Activated CD4-positive, alpha-beta T cell treated with anti-CD3 and anti-CD28 coated beads for 48 hours (primary cell): ENCODE measurements at regions not wholly inside any gene's neighbourhood (a gene's known extent, or its start where the extent isn't known, plus 50 kb on each side); places are given as distances from the start of the nearest gene placed in this dataset.
"Not testable (repeated sequence)": the region's sequence is repeated elsewhere in the genome, so short reads cannot be mapped to it uniquely, and the experiment has no call there.

Experiments
- DNase-seq: peaks from one replicate; pipeline ENCODE4 v3.0.0-alpha.2; 2020

DNA sequence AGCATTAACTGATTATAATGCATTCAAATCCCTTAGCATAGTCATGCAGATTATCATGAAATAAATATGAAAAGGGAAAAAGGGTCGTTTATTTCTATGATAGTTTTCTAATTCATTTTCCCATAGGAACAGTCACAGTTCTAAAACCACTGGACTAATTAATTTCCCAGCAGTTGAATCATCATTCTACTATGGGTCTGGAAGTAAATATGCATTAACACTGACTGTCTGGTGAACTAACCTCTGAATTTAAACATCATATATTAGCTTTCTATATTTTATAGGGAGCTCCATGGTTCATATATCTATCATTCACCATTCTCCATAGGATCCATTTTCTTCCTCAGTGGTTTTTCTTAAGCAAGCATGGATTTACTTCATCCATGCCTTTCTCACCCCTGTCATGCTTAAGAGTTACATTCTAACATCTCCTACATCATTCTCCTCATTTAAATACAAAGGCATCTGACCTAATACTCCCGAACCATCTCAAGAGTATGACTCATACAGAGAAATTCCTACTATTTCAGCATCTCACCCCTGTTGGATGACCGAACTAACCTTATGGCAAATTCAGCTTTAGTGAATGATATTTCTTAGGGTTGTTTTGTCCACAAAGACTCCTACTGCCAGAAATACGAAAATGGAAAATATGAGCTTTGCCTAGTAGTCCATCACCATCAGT, 198.7 kb upstream of the ADAMTS3 start:
- no peak for DNase-seq

DNA sequence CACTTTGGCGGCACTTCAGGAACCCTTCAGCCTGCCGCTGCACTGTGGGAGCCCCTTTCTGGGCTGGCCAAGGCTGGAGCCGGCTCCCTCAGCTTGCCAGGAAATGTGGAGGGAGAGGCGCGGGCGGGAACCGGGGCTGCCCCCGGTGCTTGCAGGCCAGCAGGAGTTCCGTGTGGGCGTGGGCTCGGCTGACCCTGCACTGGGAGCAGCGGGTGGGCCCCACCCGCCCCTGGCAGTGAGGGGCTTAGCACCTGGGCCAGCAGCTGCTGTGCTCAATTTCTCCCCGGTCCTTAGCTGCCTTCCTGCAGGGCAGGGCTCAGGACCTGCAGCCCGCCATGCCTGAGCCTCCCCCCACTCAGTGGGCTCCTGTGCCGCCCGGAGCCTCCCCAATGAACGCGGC, 196.8 kb upstream of the ADAMTS3 start:
- not testable (repeated sequence) for DNase-seq

DNA sequence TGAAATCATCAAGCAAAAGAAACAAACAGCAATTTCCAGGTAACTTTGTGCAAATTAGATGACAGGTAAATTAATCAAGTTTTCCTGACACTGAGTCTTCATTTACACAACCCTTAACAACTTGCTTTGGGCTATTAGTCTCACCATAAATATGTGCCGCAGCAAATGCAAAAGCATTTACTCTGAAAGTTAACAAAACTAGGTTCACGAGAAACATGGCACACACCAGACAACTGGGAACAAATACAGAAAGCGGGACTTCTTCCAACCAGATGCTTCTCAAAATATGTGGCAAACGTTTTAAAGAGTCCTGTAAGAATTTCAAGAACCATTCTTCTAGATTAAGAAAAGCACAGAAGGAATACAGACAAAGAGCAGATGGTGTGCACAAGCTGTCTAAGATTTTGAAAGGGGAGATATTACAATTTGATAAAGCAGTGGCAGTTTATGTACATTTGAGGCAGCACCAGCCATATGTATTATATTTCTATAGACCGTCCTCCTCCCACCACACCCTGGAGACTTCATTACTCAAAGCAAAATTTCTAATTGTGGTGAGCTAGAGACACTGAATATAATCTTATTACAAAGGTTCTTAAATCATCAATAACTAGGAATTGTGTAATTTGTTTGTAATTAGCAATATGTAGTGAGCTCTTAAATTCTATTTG, 192.5 kb upstream of the ADAMTS3 start:
- DNase-seq: no peak

DNA sequence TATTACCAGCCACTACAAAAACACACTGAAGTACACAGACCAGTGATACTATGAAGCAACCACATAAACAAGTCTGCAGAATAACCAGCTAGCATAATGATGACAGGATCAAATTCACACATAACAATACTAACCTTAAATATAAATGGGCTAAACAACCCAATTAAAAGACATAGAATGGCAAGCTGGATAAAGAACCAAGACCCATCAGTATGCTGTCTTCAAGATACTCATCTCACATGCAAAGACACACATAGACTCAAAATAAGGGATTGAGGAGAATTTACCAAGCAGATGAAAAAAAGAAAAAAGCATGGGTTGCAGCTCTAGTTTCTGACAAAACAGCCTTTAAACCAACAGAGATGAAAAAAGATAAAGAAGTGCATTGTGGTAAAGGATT, 184.4 kb upstream of the ADAMTS3 start:
- DNase-seq: not testable (repeated sequence)

DNA sequence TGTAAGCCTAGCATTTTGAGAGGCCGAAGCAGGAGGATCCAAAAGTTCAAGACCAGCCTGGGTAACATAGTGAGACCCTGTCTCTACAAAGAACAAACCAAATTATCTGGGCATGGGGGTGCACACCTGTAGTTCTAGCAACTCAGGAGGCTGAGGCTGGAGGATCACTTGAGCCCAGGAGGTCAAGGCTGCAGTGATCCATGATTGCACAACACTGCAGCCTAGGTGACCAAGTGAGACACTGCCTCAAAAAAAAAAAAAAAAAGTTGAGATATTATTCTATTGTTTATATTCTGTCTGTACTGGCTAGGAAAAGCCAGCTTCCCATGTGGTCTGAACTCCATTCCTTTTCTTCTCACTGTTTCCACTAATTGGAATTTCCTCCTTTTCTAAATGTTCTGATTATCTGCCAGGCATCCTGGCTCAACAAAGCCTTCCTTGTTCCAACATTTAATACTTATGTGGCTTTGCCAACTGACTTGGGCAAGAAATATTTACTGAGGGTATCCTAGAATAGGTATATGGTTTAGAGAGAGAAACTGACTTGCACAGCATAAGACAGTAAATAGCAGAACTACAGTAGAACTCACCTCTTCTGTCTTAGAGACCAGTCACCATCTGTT, 175.2 kb upstream of the ADAMTS3 start:
- no peak for DNase-seq

DNA sequence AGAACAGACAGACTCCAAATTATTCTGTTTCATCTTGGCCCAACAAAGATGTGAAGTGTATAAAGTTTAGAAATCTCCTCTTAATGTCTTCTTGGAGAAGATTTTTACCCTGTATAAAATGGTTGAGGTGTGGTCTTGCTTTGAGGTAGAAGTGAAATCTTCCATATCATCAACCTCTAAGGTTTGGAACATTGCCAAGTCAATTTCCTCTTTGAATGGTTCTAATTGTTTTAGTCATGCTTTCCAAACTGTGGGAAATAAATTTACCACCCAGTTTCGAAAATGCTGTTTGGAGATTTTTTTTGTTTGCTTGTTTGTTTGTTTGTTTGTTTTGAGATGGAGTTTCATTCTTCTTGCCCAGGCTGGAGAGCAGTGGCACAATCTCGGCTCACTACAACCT, 174.1 kb upstream of the ADAMTS3 start:
- DNase-seq: no peak

DNA sequence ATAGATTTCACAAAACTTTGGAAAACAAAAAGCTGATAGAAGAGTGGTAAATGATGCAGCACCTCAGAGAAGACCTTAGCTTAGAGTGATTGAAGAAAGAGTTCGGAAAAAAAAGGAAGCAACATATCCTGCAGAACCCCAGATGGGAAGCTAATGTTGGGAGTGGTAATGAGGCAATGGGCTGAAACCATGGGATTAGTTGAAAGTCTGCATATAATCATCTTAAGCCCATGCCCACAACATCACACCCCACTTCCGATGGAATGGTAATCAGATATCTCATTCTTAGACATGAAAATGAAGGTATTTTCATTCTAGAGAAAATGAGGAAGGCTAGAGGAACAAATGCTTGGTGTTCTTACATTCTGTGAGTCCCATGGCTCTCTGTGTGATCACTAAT, 146.3 kb upstream of the ADAMTS3 start:
- DNase-seq: no peak

DNA sequence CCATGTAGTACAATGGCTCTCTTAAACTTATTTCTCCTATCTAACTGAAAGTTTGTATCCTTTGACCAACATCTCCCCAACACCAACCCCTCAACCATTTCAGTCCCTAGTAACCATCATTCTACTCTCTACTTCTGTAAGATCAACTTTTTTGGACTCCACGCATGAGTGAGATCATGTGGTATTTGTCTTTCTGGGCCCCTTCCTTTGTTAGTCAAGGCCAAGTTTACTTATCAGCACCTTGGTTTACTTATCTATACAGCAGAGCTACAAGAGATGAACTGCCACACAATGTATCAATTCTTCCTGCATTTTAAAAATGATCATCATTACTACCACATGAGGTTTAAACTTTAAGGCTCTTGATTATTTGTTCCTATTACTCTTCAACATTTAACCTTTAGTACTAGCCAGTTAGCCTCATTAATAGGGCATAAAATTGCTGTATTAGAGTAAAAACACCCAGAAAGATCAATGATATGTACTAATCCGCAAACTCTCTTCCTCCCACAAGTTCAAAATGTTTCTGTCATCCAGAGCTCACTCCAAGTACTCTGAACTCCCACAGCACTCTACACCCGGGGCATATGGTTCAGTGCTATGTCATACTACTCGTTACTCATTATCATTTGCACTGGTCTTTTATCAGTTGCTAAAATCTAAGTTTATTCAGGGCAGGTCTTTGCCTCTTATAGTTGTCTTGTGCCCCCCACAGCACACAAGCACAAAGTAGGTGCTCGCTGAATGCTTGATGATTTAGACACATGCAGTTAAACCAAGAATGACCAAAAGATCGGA, 145.7 kb upstream of the ADAMTS3 start:
- DNase-seq: no peak

DNA sequence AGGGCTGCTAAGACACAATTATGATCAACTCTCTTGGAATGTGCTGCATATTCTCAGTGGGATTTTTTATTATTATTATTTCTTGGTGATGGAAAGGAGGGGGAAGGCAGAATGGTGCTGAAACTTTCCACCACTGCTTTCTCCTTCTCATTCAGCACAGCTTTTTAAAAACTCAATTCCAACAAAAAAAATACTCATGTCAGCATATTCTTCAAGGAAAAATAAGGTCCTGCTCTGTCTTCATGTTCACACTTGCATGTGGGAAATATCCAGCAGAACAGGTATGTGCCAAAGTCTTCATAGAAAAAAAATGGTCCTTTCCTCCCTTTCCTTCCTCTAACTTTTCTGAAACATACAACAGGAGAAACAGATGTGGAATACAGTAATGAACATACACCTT, 144.0 kb upstream of the ADAMTS3 start:
- DNase-seq: no peak

DNA sequence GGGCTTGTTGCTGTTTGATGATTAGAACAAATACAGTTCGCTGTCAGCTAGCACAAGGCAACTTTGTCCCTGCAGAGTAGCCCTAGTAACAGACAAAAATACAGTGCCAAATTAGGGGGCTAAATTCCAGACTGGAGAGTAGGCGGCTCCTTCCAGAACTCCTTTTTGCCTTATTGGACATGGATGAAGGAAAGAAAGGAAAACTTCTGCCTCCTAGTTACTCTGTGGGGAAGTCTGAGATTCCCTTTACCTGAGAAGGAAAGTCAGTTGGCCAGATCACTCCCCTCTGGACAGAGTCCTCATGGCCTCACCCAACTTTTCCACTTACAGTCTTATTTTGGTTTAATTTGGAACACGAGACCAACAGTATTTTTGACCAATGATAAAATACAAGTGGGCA, 140.5 kb upstream of the ADAMTS3 start:
- DNase-seq: no peak

DNA sequence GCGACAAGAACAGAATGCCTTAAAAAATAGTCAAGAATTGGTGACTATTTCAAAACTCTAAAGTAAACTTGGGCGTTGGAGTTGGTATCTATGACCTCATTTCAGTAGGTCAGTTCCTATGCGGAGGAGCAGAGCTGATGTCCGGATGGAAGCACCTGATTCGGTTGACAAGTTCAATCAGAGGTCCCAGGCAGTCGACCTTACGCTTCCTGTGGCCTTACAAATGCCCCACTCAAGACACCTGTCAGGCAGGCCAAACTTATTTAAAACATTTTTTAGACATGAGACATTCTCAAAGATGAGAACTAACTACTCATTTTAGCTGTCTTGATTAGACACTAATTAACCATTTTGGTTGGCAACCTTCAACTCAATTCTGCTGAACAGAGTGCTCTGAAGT, 137.7 kb upstream of the ADAMTS3 start:
- DNase-seq: no peak

DNA sequence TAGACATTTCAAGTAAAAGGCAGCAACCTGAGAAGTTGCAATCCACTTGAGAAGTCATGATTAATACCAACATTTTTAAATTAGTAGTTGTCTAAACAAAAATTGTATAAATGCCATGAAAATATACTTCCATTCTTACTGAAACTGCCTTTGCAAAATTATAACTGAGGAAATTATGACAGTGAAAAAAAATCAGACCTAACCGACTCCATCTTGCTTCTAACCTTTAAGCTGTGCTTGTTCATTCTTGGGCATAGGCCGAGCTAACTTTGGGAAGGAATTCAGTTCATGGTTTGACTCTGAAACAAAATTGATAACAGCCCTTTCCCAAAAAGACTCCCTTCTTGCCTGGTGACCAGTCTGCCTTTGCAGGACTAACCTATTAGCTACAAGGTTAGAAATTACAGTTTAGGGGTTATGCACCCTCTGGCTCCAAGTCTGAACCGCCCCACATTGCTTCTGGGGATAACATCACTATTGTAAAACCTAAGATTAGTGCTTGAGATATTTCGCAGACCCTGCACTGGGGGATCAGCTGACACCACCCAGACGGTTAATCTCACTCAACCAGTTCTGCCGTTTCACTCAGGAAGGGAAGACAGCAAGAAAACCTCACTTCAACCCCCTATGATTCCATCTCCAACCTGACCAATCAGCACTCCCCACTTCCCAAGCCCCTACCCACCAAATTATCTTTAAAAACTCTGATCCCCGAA, 136.1 kb upstream of the ADAMTS3 start:
- DNase-seq: not testable (repeated sequence)

DNA sequence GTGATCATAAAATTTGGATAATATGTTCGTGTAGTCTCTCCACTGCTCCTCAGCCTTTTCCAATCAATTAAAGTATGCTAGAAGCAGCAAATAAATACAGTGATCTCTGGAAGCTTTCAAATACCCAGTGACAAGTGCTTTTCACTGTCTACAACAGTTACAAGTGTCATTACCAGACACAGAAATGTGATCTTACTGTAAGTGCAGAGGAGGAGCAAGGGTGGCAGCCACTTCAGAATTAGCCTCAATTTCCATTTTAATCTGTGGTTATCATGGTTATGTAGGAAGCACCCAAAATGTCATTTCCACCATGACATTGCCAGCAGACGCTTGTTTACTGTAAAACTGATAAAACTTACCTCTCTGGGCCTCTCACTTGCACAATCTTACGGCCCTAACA, 133.9 kb upstream of the ADAMTS3 start:
- DNase-seq: no peak

DNA sequence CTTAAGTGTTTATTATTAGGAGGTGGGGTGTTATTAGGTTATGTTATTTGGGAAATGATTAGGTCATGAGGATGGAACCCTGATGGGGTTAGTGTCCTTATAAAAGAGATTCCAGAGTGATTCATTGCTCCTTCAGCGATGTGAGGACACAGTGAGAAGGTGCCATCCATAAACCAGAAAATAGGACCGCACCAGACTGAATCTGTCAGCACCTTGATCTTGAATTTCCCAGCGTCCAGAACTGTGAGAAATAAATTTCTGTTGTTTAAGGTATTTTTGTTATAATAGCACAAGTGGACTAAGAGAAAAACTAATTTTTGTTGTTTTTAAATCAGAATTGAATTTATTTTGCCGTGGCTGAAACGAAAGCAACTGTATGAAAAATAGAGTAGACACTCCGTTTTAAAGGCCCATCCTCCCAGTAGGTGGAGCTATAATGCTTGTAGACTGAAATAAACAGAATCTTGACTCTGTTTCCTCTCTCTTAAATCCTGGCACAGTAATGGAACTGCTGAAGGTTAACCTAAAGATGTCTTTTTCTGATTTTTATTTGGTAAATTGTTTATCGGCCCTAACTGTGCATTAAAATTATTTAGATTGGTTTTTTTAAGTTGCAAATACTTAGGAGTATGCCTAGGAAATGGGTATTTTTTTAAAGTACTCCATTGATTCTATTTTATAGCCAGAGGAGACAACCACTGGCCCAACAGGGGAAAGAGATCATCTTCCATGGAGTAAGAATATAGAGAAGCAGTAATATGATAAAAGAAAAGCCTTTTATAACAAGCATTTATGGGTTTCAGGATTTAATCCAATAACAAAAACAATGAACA, 133.2 kb upstream of the ADAMTS3 start:
- DNase-seq: peak; percentile 29

DNA sequence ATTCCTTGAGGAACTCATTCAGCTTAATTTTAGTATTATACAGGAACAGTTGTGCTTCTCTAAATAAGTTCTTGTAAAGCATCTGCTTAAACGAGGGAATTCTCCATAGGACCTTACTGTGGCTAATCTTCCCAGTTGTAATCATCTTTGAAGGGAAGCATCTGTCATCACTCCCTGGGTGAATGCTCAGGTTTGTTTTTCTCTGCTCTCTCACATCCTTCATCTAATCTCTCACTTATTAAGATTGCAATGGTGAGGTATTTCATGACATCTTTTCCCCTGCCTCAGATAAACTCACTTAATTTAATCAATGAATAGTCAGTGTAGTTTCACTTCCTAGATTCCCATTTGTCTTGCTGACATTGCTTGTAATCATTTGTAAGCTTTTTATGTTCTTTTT, 121.8 kb upstream of the ADAMTS3 start:
- DNase-seq: no peak

DNA sequence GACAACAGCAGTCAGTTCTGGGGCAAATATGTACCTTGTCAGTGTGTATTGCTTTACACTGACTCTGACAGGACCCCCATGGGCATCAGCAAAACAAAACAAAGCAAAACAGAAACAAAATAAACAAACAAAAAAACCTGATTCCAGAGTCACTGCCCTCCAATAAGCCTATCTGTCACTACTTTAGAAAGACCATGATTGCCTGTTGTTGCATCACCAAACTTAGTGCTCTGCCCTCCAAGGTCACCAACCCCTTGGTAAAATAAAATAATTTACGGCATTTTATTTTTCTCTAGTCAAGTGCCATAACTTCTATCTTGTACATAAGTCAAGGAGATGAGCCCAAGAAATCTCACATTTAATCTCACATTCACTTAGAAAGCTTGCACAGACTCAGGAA, 120.9 kb upstream of the ADAMTS3 start:
- DNase-seq: no peak

DNA sequence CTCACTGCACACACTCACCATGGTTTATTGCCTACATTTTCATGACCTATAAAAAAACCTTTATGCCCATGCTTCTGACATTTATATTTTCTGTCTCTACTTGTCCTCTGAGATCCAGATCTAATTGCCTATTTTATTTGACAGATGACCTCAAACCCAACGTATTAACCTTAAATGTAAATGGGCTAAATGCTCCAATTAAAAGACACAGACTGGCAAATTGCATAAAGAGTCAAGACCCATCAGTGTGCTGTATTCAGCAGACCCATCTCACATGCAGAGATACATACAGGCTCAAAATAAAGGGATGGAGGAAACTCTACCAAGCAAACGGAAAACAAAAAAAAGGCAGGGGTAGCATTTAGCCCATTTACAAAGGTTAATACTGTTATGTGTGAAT, 117.4 kb upstream of the ADAMTS3 start:
- not testable (repeated sequence) for DNase-seq

DNA sequence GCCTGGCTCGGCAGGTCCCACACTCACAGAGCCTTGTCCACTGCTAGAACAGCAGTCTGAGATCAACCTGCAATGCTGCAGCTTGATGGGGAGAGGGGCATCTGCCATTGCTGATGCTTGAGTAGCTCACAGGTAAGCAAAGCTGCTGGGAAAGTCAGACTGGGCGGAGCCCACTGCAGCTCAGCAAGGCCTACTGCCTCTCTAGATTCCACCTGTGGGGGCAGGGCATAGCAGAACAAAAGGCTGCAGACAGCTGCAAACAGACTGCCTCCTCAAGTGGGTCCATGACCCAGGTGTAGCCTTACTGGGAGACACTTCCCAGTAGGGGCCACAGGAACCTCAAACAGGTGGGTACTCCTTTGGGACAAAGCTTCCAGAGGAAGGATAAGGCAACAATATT, 110.6 kb upstream of the ADAMTS3 start:
- DNase-seq: no peak

DNA sequence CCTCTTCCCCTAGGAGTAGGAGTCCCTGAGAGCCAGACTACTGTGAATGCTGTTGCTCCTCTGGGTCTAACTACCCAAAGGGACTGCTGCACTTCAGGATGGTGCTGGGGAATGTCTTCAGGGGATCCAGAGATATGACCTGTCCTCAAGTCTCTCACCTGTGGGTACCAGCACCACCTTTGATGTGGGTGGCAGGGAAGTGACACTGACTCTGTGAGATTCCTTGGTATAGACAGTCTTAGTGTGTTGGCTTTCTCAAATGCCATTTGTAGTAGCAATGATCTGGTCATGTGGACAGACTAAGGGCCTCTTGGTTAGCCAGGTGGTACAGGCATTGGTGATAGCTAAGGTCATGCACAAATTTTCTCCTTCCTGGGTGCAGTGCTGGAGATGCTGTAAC, 108.9 kb upstream of the ADAMTS3 start:
- no peak for DNase-seq

DNA sequence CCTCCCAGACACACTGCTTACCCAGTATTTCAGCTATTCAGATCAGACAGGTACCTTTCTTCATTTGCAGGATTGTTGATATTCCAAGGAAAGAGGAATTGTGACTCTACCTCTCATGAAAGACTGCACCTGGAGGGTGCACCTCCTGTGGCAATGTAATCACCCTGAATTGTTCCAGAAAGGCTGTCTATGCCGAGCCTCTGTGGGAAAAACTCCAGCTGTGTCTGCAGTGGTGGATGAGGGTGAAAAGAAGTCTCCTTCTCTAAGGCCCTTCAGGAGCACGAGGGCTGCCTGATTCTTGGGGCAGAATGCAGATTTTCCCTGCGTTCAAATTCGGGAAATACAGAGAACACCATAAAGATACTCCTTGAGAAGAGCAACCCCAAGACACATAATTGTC, 108.2 kb upstream of the ADAMTS3 start:
- DNase-seq: no peak

DNA sequence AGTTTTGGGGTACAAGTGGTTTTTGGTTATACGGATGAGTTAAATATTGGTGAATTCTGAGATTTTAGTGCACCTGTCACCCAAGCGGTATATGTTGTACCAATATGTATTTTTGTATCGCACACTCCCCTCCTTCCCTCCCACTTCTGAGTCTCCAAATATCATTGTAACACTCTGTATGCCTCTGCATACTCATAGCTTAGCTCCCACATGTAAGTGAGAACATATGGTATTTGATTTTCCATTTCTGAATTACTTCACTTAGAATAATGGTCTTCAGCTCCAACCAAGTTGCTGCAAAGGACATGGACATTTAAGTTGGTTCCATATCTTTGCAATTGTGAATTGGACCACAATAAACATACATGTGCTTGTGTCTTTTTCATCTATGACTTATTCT, 103.0 kb upstream of the ADAMTS3 start:
- DNase-seq: no peak

DNA sequence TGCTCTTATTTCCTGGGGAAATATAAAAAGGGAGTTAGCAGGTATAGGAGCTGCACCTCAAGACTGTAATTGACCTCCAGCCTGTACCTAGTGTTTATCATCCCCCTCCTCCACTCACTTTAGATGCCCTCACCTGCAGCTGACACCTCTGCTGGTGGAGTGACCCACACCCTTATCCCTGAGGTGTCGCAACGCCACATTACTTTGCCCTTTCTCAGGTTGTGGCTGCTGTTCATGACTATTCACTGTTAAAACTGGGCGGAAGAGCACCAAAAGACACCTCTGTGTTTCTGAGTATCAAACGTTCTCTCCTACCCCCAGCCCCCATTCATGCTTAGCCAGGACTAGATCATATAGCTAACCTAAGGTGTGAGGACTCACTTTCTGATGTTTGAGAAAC, 101.5 kb upstream of the ADAMTS3 start:
- no peak for DNase-seq
